ENCODE measurements at regions not wholly inside any gene's neighbourhood (a gene's known extent, or its start where the extent isn't known, plus 50 kb on each side); places are given as distances from the start of the nearest gene placed in this dataset.
"Not testable (repeated sequence)": the region's sequence is repeated elsewhere in the genome, so short reads cannot be mapped to it uniquely, and the experiment has no call there.

DNA sequence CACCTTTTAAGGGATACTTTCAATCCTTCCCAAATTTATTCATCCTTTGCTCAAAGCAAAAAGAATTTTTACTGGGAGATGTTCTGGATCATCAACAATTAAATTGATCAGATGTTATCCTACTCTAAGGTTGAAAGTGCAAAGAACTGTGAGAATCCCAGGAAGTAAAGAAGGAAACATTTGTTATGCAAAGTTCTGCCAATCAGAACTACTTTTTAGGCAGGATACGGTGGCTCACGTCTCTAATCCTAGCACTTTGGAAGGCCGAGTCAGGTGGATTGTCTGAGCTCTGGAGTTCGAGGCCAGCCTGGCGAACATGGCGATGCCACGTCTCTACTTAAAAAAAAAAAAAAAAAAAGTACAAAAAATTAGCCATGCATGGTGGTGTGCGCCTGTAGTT, 882.3 kb downstream of the DIAPH3 start:
- Histone ChIP-seq H3K4me1 (ENCODE audit: control insufficient read depth in 1 of 2, insufficient read depth in 2 of 2, low read depth in 1 of 2, low read length in 1 of 2) (peaks cover 0 to 24% of the 10 kb centered on the region in 2 experiments; a peak in 2 of 4 replicates), H3F3A (replicated peaks; ENCODE audit: insufficient read depth) (no peaks in the 10 kb centered on the region), H2AFZ (ENCODE audit: low read depth) (no peak overlapping the region), H4K20me1 (ENCODE audit: insufficient read depth) (no peaks in the 10 kb centered on the region), H3K4me3 (ENCODE audit: low read depth in 2 of 2, low read length in 1 of 2) (no peak overlapping the region), H3K9ac (no peak overlapping the region), H3K27me3 (ENCODE audit: insufficient read depth) (no peaks in the 10 kb centered on the region), H3K79me2 (ENCODE audit: insufficient read depth) (no peaks in the 10 kb centered on the region), H3K9me2 (no peaks in the 10 kb centered on the region), H3K36me3 (replicated peaks in 1 of 2; ENCODE audit: control insufficient read depth in 1 of 2, insufficient read depth in 2 of 2, low read length in 1 of 2) (no peaks in the 10 kb centered on the region), H3K27ac (ENCODE audit: low read depth in 2 of 2, low read length in 1 of 2) (peak overlapping the region in 1 of 2 experiments; percentile 98; a peak in 1 of 4 replicates), H3K4me2 (no peak overlapping the region), H3K9me3 (no peaks in the 10 kb centered on the region)
- CTCF ChIA-PET: interaction anchor here (0.6 to 1.6 kb wide), 3 partner anchors 625 to 1654 kb away, joined by 3 to 4 read pairs (median 3); no protein-coding TSS in a partner anchor
- POLR2A ChIA-PET: no interaction called here
- TF ChIP-seq, protein P1, sequence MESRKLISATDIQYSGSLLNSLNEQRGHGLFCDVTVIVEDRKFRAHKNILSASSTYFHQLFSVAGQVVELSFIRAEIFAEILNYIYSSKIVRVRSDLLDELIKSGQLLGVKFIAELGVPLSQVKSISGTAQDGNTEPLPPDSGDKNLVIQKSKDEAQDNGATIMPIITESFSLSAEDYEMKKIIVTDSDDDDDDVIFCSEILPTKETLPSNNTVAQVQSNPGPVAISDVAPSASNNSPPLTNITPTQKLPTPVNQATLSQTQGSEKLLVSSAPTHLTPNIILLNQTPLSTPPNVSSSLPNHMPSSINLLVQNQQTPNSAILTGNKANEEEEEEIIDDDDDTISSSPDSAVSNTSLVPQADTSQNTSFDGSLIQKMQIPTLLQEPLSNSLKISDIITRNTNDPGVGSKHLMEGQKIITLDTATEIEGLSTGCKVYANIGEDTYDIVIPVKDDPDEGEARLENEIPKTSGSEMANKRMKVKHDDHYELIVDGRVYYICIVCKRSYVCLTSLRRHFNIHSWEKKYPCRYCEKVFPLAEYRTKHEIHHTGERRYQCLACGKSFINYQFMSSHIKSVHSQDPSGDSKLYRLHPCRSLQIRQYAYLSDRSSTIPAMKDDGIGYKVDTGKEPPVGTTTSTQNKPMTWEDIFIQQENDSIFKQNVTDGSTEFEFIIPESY (IDR thresholded peaks at IDR 0.05; ENCODE audit: borderline replicate concordance, low read depth): no peak
- TF ChIP-seq FOSL2 (IDR thresholded peaks at IDR 0.05; ENCODE audit: borderline replicate concordance, low read depth) (no peak), GABPA (IDR thresholded peaks at IDR 0.05; ENCODE audit: low read depth) (no peak), SIN3A (IDR thresholded peaks at IDR 0.05; ENCODE audit: borderline replicate concordance, low read depth, low read length) (no peak), FOXJ3 (CRISPR knock-in tag; IDR thresholded peaks at IDR 0.05) (no peak), JUND (IDR thresholded peaks at IDR 0.05) (no peak), CTCF (IDR thresholded peaks at IDR 0.05) (no peak), NFIC (IDR thresholded peaks at IDR 0.05; ENCODE audit: borderline replicate concordance) (no peak), MEF2A (IDR thresholded peaks at IDR 0.05; ENCODE audit: borderline replicate concordance, low read depth) (no peak)
- no peak for DNase-seq
- WGBS (ENCODE audit: low lambda C conversion rate): 78% methylated on average over 8 of the region's 8 CpGs

DNA sequence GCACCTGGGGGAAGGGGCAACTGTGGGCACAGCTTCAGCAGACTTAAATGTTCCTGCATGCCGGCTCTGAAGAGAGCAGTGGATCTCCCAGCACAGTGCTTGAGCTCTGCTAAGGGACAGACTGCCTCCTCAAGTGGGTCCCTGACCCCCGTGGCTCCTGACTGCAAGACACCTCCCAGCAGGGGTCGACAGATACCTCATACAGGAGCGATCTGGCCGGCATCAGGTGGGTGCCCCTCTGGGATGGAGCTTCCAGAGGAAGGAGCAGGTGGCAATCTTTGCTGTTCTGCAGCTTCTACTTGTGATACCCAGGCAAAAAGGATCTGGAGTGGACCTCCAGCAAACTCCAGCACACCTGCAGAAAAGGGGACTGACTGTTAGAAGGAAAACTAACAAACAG, 871.5 kb downstream of the DIAPH3 start:
- H3K9me2 ChIP-seq; H3K4me3 ChIP-seq (ENCODE audit: low read depth in 2 of 2, low read length in 1 of 2); H3K4me2 ChIP-seq; H3K9me3 ChIP-seq; DNase-seq; H3K4me1 ChIP-seq (ENCODE audit: control insufficient read depth in 1 of 2, insufficient read depth in 2 of 2, low read depth in 1 of 2, low read length in 1 of 2); POLR2A ChIA-PET; H4K20me1 ChIP-seq (ENCODE audit: insufficient read depth); H3K27me3 ChIP-seq (ENCODE audit: insufficient read depth); H3K27ac ChIP-seq (ENCODE audit: low read depth in 2 of 2, low read length in 1 of 2); CTCF ChIA-PET; H2AFZ ChIP-seq (ENCODE audit: low read depth); H3F3A ChIP-seq (replicated peaks; ENCODE audit: insufficient read depth); H3K36me3 ChIP-seq (replicated peaks in 1 of 2; ENCODE audit: control insufficient read depth in 1 of 2, insufficient read depth in 2 of 2, low read length in 1 of 2); H3K79me2 ChIP-seq (ENCODE audit: insufficient read depth); H3K9ac ChIP-seq: not testable (repeated sequence)
- 54% methylated on average over 4 of the region's 5 CpGs for WGBS (ENCODE audit: low lambda C conversion rate)
